ENCODE measurements at regions not wholly inside any gene's neighbourhood (a gene's known extent, or its start where the extent isn't known, plus 50 kb on each side); places are given as distances from the start of the nearest gene placed in this dataset.
A peak's percentile ranks its signal among the peaks of the same experiment; 100 is the strongest.

GRCh38 chr4:22336822-22337221 is 179.0 kb downstream of the ADGRA3 start:
- DNase-seq = no peak

DNA sequence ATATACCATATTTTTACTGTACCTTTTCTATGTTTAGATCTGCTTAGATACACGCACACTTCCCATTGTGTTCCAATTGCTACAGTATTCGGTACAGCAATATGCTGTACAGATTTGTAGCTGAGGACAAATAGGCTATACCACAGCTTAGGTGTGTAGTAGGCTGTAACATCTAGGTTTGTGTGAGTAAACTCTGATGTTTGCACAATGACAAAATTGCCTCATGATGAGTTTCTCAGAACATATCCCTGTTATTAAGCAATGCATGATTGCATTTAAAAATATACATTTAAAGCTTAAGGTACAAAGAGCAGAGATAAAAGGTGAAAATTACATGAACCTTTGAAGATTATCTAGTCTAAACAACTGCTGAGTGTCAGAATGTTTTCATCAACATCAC is 181.7 kb downstream of the ADGRA3 start:
- no peak for DNase-seq

GRCh38 chr4:22324422-22324821 is 191.4 kb downstream of the ADGRA3 start:
- DNase-seq = no peak

DNA sequence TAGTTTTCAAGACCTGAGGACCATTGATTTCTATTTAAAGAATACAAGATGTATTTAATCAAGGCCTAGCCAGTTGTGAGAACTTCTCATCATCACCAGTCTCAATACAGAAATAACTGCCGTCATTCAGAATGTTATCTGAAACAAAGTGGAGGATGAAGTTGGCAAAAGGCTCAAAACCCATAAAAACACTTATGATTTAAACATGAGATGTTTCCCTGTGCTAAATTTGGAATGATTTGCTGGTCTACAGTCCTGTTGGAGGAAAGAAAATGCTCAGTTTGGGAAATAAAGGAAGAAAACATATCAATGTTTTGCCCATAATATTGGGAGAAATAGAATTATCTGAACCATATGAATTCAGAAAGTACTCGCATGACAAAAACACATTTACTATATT is 192.2 kb downstream of the ADGRA3 start:
- no peak for DNase-seq

GRCh38 chr4:22322996-22323395 is 192.9 kb downstream of the ADGRA3 start:
- DNase-seq = no peak

GRCh38 chr4:22315628-22316027 is 200.2 kb downstream of the ADGRA3 start:
- peak; percentile 16 for DNase-seq

- DNase-seq = no peak
Observed at GRCh38 chr4:22313976-22314375, 201.9 kb downstream of the ADGRA3 start.

DNA sequence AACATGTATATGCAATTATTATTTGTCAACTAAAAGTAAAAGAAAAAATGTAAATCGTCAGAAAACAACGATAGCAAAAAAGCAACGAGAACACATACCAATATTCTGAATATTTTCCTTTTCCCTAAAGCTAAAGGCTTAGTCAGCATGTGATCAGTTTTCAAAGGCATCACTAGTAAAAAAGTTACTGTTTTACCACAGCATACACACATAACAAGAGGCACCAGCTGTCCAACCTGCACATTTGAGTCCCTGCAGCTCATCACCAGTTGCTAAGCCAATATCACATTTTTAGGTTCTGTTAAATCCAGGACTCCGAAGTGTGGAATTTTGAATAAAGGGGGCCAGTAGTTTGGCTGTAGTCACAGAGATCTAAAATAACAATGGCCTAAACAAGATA is 203.8 kb downstream of the ADGRA3 start:
- no peak for DNase-seq

- DNase-seq = no peak
Observed at GRCh38 chr4:22301253-22301652, 214.6 kb downstream of the ADGRA3 start.

GRCh38 chr4:22299678-22300077 is 216.2 kb downstream of the ADGRA3 start:
- DNase-seq = no peak

DNA sequence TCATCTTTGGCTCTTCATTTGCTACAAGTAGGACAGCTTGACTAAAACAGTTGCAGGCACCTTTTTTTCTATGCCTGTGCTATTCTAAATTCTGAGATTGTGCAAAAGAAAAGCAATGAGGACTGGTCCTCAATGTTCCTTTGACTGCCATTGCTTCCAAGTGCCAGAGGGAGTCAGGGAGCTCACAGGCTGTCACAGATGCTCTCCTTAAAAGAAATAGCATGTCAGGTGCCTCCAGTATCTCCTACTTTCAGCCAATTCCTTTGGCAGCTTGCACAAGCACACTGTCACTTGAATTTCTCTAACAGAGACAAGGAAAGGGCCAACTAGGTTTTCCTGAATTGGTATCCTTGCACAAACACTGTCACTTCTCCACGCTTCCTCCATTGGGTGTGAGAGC is 228.2 kb downstream of the ADGRA3 start:
- DNase-seq = no peak

DNA sequence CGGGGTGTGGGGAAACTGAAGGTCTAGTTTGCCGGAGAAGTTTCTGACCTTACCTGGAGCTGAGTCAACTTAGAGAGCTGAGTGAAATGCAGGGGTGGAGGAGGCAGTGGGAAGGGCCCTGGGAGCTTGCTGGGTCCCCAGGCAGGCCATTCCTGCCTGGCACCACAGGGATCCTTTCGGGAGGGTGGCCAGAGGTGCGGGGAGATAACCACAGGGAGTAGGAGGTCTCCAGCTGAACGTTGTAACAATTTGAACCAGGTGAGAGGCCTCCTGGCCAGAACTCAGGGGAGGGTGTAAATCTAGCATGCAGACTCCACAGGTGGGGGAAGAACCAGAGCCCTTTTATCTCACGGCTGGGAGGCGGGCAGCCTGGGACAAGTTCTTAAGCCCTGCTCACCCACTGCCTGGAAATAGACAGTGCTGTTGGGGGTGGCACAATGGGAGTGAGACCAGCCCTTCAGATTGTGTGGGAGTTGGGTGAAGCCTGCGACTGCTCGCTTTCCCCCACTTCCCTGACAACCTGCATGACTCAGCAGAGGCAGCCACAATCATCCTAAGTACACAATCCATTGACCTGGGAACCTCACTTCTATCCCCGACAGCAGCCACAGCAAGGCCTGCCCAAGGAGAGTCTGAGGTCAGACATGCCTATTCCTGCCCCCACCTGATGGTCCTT is 247.4 kb downstream of the ADGRA3 start:
- DNase-seq = no peak

- DNase-seq = no peak
Observed at GRCh38 chr4:22264261-22264660, 251.6 kb downstream of the ADGRA3 start.

DNA sequence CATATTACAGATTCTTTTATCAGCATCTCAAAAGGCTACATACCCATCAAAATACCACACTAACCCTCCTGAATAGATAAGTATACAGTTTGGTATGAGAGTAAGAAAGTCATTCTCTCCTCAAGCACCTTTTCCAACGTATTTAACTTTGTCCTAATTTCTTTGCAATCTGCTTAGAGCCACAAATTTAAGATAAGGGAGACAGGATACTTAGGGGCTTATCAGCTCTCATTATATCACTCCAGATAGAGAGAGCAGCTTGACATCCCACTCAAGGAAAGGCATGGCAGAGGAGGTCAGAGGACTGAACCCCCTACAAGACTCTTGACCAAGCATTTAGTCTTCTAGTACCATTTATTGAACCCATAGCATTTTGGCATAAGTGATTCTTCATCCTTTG is 262.4 kb downstream of the ADGRA3 start:
- no peak for DNase-seq

GRCh38 chr4:22246847-22247246 is 269.0 kb downstream of the ADGRA3 start:
- DNase-seq = no peak

GRCh38 chr4:22245294-22245693 is 270.6 kb downstream of the ADGRA3 start:
- DNase-seq = no peak

GRCh38 chr4:22241415-22241814 is 274.5 kb downstream of the ADGRA3 start:
- DNase-seq = no peak

DNA sequence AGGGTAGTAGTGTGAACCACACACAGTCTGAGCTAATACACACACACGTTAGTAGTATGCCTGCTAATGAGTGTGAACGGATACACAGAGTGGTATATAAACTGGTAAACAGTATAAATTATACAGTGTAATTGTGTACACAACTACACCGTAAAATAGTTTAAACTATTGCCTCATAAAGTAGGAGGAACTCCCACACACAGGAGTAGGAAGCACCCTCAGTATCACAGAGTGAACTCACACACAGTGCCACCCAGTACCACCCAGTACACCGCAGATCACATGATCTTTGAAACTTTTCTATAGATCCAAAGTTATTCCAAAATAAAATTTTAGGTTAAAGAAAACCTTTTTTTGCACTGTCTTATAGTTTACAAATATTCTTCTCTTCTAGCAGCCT is 275.1 kb downstream of the ADGRA3 start:
- DNase-seq = no peak

DNA sequence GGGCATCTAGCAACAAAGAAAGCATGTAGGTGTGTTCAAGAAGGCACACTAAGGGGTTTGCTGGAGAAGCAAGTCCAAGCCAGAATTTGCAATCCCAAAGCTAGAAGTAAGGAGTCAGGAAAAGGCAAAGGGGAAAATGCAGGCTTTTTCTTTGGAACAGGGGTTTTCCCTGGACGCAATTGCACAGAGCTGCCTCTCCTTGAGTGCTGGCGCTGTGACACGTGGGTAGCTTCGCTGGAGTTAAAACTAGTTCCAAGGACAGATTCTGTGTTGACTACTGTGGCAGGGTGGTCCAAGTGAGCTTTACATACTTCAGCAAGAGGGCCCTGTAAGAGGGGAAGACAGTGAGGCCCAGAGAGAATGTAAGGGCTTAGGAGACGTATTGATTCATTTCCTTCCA is 277.1 kb downstream of the ADGRA3 start:
- peak; percentile 3 for DNase-seq

DNA sequence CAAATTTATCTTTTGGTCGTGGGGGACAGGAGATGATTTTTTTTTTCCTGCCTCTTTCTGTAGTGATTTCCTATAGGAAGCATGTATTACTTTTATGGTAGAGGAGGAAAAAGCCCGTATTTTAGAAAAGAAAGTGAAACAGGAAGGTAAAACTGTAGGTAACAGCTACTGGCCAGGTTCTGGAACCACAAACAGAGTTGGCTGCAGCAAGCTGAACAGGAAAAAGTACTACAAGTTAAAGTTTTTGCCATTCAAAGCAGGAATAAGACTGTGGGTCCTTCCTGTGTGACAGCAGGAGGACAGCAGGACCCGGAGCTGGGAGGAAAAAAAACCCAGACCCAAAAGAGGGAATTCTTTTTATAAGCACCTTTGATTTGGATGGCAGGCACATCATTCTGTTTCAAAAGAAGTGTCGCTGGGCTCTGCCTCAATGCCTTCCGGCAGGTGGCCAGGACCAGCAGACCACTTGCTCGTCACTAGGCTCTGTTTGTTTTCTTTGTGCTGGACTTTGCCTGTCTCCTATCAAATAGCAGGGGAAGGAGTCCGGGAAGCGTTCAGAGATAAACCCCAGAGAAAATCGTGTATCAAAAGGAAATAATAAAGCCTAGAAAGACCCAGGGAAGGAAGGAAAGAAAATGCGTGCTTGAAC is 277.9 kb downstream of the ADGRA3 start:
- DNase-seq = no peak

- peak; percentile 31 for DNase-seq
Observed at GRCh38 chr4:22237155-22237751, 278.6 kb downstream of the ADGRA3 start.

GRCh38 chr4:22235698-22236097 is 280.2 kb downstream of the ADGRA3 start:
- DNase-seq = no peak

GRCh38 chr4:22233230-22233629 is 282.6 kb downstream of the ADGRA3 start:
- no peak for DNase-seq

DNA sequence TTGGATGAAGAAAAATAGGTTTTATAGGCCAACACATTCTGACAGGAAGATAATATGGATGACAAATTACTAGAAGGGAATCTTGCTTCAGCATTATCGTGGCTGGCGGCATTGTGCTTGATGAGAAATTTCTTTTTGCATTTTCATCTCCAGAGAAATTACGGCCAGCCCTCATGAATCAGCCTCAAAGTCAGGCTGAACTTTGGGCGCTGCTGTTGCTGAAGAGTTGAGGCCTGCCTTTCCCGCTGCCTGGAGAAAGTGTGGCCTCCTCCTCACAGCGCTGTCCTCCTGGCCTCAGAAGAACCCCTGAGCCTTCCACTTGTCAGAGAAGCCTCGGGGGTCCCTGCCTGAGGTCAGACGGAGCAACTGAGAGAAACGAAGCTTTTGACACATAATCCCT is 272.4 kb upstream of the KCNIP4 start:
- DNase-seq = no peak

DNA sequence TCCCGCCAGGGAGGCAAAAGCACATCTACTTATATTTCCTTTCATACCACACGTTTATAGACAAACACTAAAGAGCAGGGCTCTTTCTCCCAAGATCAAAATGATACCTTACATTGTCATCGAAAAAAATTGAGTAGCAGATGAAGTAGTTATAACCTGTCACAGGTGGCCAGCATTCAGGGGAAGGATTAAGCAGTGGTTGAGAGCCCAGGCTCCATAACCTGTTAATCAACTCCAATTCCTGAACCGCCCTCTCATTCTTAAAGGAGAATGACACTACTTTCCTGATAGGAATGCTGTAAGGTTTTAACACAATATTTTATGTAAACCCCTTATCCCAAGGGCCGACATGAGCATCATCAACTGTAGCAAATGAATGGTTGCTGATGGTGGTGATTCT is 268.9 kb upstream of the KCNIP4 start:
- no peak for DNase-seq

All from EL (cell line).